Right kidney (tissue), 1 donor: ENCODE measurements at regions not wholly inside any gene's neighbourhood (a gene's known extent, or its start where the extent isn't known, plus 50 kb on each side); places are given as distances from the start of the nearest gene placed in this dataset.
A peak's percentile ranks its signal among the peaks of the same experiment; 100 is the strongest.
"Not testable (repeated sequence)": the region's sequence is repeated elsewhere in the genome, so short reads cannot be mapped to it uniquely, and the experiment has no call there.

Experiments used
- DNase-seq: peaks from one replicate; pipeline ENCODE4 v3.0.0-alpha.2; 2016

DNA sequence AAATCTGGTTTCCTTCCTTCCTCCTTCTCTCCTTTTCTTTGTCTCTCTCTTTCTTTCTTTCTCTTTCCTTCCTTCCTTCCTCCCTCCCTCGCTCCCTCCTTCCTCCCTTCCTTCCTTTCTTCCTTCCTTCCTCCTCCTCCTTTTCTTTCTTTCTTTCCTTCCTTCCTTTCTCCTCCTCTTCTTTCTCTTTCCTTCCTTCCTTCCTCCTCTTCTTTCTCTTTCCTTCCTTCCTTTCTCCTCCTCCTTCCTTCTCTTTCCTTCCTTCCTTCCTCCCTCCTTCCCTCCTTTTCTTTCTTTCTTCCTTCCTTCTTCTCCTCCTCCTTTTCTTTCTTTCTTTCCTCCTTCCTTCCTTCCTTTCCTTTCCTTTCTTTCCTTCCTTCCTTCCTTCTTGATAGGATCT is 61.2 kb downstream of the VIP start:
- no peak for DNase-seq

GRCh38 chr6:152815230-152815872 is 64.8 kb downstream of the VIP start:
- no peak for DNase-seq

GRCh38 chr6:152816055-152816454 is 65.5 kb downstream of the VIP start:
- DNase-seq, result no peak

DNA sequence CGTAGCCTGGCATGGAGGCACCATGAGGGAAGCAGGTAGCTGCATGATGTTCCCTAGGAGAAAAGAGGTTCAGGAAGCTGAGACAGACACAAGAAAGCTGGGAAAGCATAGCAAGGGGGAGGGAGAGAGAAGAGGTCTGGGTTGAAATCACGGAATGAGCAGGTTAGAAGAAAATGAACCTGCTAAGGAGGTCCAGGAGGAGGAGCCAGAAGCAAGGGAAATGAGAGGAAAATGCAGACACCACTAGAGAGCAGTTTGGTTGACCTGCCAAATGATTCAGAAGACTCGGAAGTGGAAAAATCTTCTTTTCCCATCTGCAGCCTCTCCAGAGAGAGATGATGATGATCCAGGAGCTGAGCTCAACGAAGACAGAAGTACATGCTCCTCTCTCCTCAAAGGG is 70.9 kb downstream of the VIP start:
- DNase-seq, result no peak

GRCh38 chr6:152824666-152825065 is 74.1 kb downstream of the VIP start:
- DNase-seq, result no peak

- no peak for DNase-seq
Observed at GRCh38 chr6:152828431-152828830, 77.8 kb downstream of the VIP start.

DNA sequence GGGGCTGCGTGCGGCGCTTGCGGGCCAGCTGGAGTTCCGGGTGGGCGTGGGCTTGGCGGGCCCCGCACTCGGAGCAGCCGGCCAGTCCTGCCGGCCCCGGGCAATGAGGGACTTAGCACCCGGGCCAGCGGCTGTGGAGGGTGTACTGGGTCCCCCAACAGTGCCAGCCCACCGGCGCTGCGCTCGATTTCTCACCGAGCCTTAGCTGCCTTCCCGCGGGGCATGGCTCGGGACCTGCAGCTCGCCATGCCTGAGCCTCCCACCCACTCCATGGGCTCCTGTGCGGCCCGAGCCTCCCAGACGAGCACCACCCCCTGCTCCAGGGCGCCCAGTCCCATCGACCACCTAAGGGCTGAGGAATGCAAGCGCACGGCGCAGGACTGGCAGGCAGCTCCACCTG is 83.8 kb downstream of the VIP start:
- DNase-seq, result not testable (repeated sequence)

GRCh38 chr6:152836523-152836922 is 85.9 kb downstream of the VIP start:
- no peak for DNase-seq

DNA sequence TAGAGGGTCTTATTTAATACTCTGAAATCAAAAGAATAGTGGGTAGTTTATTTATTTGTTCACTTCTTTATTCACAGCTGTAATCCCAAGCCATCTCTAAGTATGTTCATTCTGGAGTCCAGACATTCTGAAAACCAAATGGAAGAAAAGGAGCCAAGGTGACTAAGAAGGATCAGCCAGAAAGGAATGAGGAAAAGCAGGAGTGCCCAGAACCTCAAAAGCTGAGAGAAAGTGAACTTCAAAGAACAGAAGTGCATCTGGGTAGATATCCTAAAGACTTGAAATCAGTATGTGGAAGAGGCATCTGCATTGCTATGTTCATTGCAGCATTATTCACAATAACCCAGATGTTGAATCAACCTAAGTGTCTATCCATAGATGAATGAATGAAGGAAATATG is 94.8 kb downstream of the VIP start:
- no peak for DNase-seq

GRCh38 chr6:152846825-152847224 is 96.2 kb downstream of the VIP start:
- DNase-seq, result no peak

- no peak for DNase-seq
Observed at GRCh38 chr6:152848919-152849318, 98.3 kb downstream of the VIP start.

- no peak for DNase-seq
Observed at GRCh38 chr6:152854086-152854795, 103.6 kb downstream of the VIP start.

DNA sequence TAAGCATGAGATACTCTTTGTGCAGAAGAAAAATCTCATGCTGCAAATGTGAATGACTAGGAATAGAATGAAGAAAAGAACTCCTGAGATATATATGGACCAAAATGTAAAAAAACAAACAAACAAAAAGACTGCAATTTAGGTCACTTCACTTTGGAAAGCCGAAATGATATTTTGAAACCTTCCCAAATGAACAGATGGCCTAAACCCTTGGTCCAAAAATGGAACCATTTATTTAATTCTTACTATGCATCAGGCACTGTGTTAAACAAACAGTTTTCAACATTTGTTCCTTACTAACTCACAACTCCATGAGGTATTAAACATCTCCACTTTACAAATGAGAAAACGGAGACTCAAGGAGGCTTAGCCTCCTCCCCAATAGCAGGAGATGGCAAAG is 107.5 kb downstream of the VIP start:
- DNase-seq, result no peak

DNA sequence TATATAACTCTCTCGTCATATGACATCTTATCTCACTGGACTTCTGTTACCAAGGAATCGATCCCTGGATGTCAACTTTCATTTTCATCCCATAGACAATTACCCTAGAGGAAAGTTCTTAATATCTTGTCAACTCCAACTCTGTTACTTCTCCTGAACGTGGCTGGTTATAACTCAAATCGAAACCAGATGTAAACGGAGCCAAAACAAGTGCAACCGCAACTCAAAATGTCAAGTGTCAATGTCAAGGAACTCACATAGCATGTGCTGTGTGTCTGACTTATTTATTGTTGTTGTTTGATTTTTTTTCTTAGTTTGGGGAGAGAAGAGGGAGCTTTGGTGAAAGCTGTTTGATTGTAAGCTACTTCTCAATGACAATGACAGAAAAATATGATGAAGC is 108.6 kb downstream of the VIP start:
- DNase-seq, result no peak

- peak; percentile 2 for DNase-seq
Observed at GRCh38 chr6:152863618-152864326, 113.2 kb downstream of the VIP start.

DNA sequence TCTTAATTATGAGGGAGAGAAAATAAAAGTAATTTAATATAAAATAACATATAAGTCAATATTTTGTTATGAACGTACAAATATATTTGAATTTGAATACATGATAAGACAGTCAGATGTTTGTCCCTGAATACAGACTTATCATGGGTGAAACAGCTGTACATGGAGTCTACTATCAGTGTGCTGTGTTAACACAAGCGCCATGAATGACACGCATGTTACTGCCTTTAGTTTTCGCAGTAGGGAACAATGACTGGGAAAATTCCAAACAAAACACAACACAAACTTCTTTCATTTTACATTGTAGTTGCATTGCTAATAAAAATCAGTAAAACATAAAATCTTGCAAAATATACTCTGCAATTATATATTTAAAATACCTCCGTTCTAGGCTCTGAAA is 108.6 kb downstream of the FBXO5 start:
- no peak for DNase-seq

DNA sequence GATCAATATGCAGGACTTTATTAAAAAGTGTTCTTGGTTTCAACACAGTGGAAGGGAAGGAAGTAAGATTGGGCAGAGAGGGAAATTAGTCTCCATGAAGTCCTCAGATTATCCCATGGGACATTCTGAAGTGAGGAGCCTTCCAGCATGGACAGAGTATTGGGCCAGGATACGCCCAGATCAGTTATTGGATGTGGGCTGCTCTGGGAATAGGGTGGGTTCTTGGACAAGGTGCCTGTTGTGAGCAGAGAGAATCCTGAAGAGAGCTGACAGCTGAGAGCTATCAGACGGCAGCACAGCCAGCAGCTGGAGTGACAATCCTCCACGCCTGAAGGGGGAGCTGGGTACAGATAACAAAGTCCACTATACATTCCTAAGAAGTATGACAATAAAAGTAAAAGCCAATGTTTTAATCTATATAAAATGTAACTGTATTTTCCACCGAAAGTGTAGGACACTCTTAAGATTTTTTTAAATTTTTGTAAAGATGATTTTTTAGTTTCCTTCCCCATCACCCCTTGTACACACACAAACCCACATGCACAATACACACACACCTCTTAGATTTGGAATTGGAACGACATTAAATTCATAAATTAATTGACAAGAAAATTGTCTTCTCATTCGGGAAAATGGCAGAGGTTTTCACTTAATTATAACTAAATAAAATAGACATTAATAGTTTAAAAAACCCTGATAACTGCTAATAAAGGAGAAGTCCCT is 107.8 kb downstream of the FBXO5 start:
- no peak for DNase-seq

DNA sequence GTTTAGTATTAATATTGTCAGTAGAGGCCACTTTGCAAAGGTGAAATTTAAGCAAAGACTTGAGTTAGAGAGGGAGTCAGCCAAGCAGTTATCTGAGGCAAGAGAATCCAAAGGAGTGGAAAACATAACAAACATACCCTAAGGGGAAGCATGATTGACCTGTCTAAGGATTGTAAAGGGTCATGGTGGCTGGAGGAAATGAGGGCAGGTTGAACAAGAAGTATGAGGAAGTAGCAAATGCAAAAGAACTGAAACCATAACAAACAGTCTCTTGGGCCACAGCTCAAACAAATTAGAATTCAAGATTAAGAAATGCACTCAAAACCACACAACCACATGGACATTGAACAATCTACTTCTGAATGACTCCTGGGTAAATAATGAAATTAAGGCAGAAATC is 103.2 kb downstream of the FBXO5 start:
- DNase-seq, result no peak

GRCh38 chr6:152893187-152893586 is 89.7 kb downstream of the FBXO5 start:
- DNase-seq, result no peak

- DNase-seq, result no peak
Observed at GRCh38 chr6:152896923-152897322, 85.9 kb downstream of the FBXO5 start.

GRCh38 chr6:152897807-152898399 is 84.9 kb downstream of the FBXO5 start:
- DNase-seq, result peak; percentile 21

GRCh38 chr6:152904678-152905077 is 78.2 kb downstream of the FBXO5 start:
- no peak for DNase-seq
